SH-SY5Y (cell line): ENCODE measurements at regions not wholly inside any gene's neighbourhood (a gene's known extent, or its start where the extent isn't known, plus 50 kb on each side); places are given as distances from the start of the nearest gene placed in this dataset.

ENCODE experiments used
- GATA2 ChIP-seq: IDR thresholded peaks from 2 replicates; pipeline ENCODE4 v1.6.1; 2011; ENCODE audit warnings: mild to moderate bottlenecking, low read depth, low read length
- GATA3 ChIP-seq: IDR thresholded peaks from 2 replicates; pipeline ENCODE4 v1.6.1; 2011; ENCODE audit warnings: low read depth, mild to moderate bottlenecking, low read length, moderate library complexity

DNA sequence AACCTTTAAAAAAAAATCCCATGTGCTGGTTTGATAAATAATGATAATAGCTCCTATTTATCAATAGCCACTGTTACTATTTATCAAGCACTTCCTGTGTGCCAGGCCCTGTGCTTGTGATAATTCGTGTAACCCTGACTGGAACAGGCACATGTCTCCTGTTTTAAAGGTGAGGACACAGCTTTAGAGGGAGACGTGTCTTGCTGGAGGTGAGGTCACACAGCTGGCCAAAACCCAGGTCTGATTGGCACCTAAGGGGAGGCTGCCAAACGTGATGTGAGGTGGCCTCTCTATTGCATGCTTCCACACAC lies 156.6 kb downstream of the VRK1 start:
- TF ChIP-seq GATA2 = no peak
- no peak for TF ChIP-seq GATA3
